ENCODE measurements at regions not wholly inside any gene's neighbourhood (a gene's known extent, or its start where the extent isn't known, plus 50 kb on each side); places are given as distances from the start of the nearest gene placed in this dataset.
"Not testable (repeated sequence)": the region's sequence is repeated elsewhere in the genome, so short reads cannot be mapped to it uniquely, and the experiment has no call there.

GRCh38 chr17:77332981-77333685 is 192.4 kb downstream of the SEC14L1 start:
- H3K4me3 ChIP-seq: no peak overlapping the region
- H3K9me3 ChIP-seq: peaks cover 0 to 5% (median 0%) of the 10 kb centered on the region in 4 donors
- DNase-seq (peak in 1 of 2 donors; percentile 20), ATAC-seq (ENCODE audit: low FRiP score in 2 of 2) (no peak)
- 83 to 88% methylated on average over 7 of the region's 7 CpGs for WGBS, 2 donors
- H3K36me3 ChIP-seq: no peaks in the 10 kb centered on the region
- no peaks in the 10 kb centered on the region for H3K27me3 ChIP-seq
- H3K27ac ChIP-seq: peak overlapping the region in 2 of 4 donors; percentile 19 to 32
- TF ChIP-seq POLR2A (IDR thresholded peaks at IDR 0.05) (no peak), POLR2AphosphoS5 (IDR thresholded peaks at IDR 0.05) (peak in 1 of 2 donors; percentile 42), EP300 (IDR thresholded peaks at IDR 0.05) (no peak), CTCF (IDR thresholded peaks at IDR 0.05) (no peak)
- peaks cover 11 to 22% (median 18%) of the 10 kb centered on the region in 4 donors for H3K4me1 ChIP-seq

GRCh38 chr17:77337150-77337549 is 196.4 kb downstream of the SEC14L1 start:
- no peaks in the 10 kb centered on the region for H3K27me3 ChIP-seq
- H3K9me3 ChIP-seq: peaks cover 0 to 5% (median 0%) of the 10 kb centered on the region in 4 donors
- TF ChIP-seq EP300 (IDR thresholded peaks at IDR 0.05) (no peak), CTCF (IDR thresholded peaks at IDR 0.05) (no peak), POLR2A (IDR thresholded peaks at IDR 0.05) (no peak), POLR2AphosphoS5 (IDR thresholded peaks at IDR 0.05) (no peak)
- DNase-seq (no peak), ATAC-seq (ENCODE audit: low FRiP score in 2 of 2) (no peak)
- H3K36me3 ChIP-seq: no peaks in the 10 kb centered on the region
- H3K4me3 ChIP-seq: no peak overlapping the region
- no peak overlapping the region for H3K27ac ChIP-seq
- 97 to 99% methylated on average over 2 of the region's 2 CpGs for WGBS, 2 donors
- peaks cover 11 to 24% (median 18%) of the 10 kb centered on the region in 4 donors for H3K4me1 ChIP-seq

GRCh38 chr17:77341069-77341541 is 200.3 kb downstream of the SEC14L1 start:
- DNase-seq (peak in 1 of 2 donors; percentile 14), ATAC-seq (ENCODE audit: low FRiP score in 2 of 2) (no peak)
- WGBS, 2 donors: 64 to 73% methylated on average over 10 of the region's 10 CpGs
- TF ChIP-seq POLR2A (IDR thresholded peaks at IDR 0.05): no peak
- TF ChIP-seq EP300 (IDR thresholded peaks at IDR 0.05): no peak
- no peak for TF ChIP-seq POLR2AphosphoS5 (IDR thresholded peaks at IDR 0.05)
- TF ChIP-seq CTCF (IDR thresholded peaks at IDR 0.05): no peak
- H3K27me3 ChIP-seq: no peaks in the 10 kb centered on the region
- H3K36me3 ChIP-seq: no peaks in the 10 kb centered on the region
- H3K9me3 ChIP-seq: peaks cover 0 to 5% (median 0%) of the 10 kb centered on the region in 4 donors
- no peak overlapping the region for H3K4me3 ChIP-seq
- H3K4me1 ChIP-seq: peaks cover 13 to 28% (median 23%) of the 10 kb centered on the region in 4 donors
- H3K27ac ChIP-seq: peak overlapping the region in 3 of 4 donors; percentile 28 to 44 (median 34)

- not testable (repeated sequence) for ATAC-seq (ENCODE audit: low FRiP score in 2 of 2); H3K27me3 ChIP-seq; H3K9me3 ChIP-seq; H3K4me3 ChIP-seq; H3K36me3 ChIP-seq; DNase-seq
- H3K4me1 ChIP-seq: peaks cover 13 to 28% (median 23%) of the 10 kb centered on the region in 4 donors
- WGBS, 2 donors: 50 to 55% methylated on average over 8 of the region's 8 CpGs
- H3K27ac ChIP-seq: peak overlapping the region in 3 of 4 donors; percentile 22 to 71 (median 60)
Observed at GRCh38 chr17:77342656-77342990, 201.9 kb downstream of the SEC14L1 start.

- Histone ChIP-seq H3K36me3 (no peaks in the 10 kb centered on the region), H3K9me3 (no peaks in the 10 kb centered on the region), H3K4me3 (no peak overlapping the region), H3K27ac (peak overlapping the region in 2 of 4 donors; percentile 22 to 60), H3K27me3 (no peaks in the 10 kb centered on the region), H3K4me1 (peaks cover 13 to 28% (median 23%) of the 10 kb centered on the region in 4 donors)
- ATAC-seq (ENCODE audit: low FRiP score in 2 of 2) (no peak), DNase-seq (peak in 1 of 2 donors; percentile 15)
- WGBS, 2 donors: 79 to 82% methylated on average over 7 of the region's 7 CpGs
- TF ChIP-seq POLR2AphosphoS5 (IDR thresholded peaks at IDR 0.05) (no peak), CTCF (IDR thresholded peaks at IDR 0.05) (no peak), EP300 (IDR thresholded peaks at IDR 0.05) (no peak), POLR2A (IDR thresholded peaks at IDR 0.05) (no peak)
Observed at GRCh38 chr17:77343031-77343800, 202.4 kb downstream of the SEC14L1 start.

Measured in upper lobe of left lung (tissue), 6 donors.